GM18511 (cell line): ENCODE measurements at regions not wholly inside any gene's neighbourhood (a gene's known extent, or its start where the extent isn't known, plus 50 kb on each side); places are given as distances from the start of the nearest gene placed in this dataset.

Experiments
- ATAC-seq: cut with Tn5 transposase; IDR thresholded peaks from one replicate; pipeline ENCODE4 v1.9.1; 2021; ENCODE audit warnings: mild to moderate bottlenecking, moderate library complexity; ENCODE audit not compliant: unreplicated experiment

DNA sequence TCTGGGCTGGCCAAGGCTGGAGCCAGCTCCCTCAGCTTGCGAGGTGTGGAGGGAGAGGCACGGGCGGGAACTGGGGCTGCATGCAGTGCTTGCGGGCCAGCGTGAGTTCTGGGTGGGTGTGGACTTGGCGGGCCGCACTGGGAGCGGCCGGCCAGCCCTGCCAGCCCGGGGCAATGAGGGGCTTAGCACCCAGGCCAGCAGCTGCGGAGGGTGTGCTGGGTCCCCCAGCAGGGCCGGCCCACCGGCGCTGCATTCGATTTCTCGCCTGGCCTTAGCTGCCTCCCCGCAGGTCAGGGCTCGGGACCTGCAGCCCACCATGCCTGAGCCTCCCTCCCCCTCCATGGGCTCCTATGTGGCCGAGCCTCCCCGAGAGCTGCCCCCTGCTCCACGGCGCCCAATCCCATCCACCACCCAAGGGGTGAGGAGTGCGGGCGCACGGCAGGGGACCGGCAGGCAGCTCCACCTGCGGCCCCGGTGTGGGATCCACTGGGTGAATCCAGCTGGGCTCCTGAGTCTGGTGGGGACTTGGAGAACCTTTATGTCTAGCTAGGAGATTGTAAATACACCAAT lies 302.6 kb upstream of the ADAMTS16 start:
- ATAC-seq = no peak

DNA sequence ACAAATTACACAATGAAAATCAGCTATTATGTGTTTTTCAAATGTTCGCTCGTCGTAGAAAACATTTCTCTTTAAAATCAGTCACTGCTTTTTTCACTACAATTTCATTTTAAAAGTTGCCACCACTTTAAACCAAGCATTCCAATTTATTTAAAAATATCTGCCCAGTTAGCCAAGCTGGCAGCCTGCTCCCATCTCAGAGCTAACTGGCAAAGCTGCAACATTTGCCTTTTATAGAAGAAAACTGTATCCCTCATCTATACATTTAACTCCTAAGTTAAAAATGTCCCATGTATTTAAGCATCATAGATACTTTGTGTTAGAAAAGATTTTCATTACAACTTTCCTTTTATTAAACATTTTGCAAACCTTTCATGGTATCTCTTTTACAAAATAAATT lies 294.9 kb upstream of the ADAMTS16 start:
- no peak for ATAC-seq

DNA sequence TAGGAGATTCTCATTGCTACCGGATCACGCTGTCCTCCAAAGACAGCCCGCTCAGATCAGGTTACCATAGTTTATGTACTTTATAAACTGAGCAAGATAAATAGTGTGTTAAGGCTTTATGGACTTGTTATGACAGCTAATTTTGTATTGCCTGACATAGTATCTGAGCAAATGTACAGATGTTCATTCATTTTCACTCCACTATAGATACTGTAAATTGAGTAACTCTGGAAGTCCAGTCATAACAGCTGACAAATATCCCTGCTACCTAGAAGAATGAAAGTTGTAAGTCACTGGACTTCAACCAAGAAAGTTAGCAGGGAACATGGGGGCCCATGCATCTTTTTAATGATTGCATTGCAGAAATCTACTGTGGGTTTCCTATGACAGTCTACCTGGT lies 292.4 kb upstream of the ADAMTS16 start:
- ATAC-seq = no peak

DNA sequence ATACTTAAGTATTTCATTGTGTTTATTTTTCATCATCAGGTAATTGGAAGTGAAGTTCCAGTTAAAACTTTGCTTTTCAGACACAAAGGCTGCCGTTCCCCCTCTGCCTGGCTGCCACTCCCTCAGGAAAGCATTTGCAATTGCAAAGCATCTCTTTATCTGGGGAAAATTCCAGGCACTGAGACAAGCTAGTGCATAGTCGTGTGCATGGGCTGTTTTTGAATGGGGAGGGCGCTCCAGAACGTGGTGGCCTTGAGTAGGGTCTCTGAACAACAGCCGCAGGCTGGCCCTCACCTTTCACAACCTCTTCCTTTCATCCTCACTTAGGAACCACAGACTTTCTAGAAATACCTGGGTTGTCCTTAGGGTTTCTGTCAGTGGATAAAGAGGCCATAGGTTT lies 285.1 kb upstream of the ADAMTS16 start:
- no peak for ATAC-seq

DNA sequence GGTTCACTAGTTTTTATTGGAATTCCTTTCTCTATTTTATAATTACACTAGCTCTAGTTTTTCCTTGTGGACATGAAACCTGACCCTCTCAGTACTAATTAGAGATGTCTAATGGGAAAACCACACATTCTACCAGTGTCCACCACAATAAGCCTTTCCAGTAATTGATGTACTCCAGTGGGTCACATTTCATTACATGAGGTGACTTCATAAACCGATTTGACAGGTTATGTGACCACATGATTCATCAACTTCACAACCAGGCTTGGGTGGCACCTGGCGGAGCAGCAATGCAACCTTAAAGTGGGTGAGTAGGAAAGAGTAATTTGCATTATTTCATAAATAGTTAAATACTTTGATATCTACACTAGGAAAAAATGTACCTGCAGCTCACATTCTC lies 284.2 kb upstream of the ADAMTS16 start:
- no peak for ATAC-seq

DNA sequence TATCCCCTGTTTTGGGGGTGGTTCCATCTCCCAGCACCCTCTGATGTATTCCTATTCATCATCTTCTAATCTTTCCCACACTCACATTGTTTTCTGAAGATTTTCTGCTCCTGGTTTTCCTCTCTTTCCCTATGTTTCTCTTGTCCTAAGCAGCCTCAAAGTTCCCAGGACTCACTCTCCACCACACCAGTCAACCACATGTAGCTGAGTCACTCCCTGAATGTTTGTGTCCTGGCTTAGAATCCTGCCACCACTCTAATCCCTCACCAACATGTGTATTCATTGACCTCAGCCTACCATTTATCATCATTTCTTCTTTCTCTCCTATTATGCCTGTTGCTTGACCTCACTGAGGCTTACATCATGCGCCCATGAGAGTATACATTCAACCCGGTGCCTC lies 282.4 kb upstream of the ADAMTS16 start:
- no peak for ATAC-seq

DNA sequence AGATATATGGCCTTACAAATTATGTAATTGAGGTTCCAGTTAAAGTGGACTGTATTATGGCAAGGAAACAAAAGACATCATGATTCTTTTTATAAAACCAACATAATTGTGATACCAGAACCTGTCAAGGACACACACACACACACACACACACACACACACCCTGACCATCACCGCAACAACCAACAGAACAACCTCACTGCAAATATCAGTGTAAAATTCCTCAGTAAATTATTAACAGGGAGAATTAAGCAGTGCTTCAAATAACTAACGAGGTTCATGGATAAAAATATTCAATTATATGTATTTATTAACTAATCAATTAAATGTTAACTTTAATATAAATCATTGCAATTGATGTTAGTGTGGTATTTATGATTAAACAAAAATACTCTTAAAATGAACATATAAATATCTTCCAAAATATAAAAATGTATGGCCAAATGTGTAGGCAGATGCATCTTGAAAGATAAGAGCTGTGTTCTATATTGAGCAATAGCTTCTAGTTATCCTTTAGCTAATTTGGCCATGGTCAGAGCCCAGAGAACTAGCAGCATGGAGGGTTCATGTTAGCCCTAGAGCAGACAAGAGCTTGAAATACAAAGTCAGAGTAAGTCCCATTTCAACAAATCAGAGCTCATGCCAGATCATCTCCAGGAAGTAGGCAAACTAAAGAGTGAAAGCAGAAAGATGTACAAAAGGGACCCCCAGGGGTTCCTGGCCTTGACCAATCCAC lies 280.5 kb upstream of the ADAMTS16 start:
- no peak for ATAC-seq

DNA sequence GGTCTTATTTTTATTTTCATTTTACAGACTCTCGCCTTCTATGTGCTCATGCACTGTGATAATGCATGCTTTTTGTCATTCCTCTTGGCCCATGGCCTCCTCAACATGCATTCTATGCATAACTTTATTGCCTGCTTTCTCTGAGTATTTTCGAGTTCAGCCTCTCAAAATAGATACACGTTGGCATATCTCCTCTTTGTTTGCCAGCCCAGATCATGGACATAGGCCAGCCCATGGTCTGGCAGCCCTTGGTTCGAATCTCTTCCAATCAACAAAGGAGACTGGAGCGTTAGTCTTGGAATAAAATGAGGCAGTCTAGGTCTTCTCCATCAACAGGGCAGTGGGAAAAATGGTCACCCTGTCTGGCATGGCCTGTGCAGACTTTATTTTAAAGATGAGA lies 279.5 kb upstream of the ADAMTS16 start:
- ATAC-seq = no peak

DNA sequence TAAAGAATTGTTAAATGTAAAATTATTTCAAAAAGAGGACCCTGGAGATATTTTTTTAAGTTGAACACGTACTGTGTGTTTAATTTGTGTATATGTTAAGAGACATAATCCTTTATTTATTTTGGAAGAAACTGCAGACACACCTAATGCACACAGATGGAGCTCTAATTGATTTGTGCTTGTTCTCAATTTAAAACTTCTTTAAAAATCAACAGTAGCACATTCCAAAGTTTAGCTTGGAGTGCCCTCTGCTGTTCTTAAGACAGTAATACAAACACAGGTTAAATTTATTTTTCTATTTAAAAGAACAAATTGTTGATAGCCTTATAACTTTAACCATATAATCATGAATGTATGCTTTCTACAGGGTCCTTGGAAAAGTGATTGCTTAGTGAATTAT lies 277.6 kb upstream of the ADAMTS16 start:
- ATAC-seq = no peak

DNA sequence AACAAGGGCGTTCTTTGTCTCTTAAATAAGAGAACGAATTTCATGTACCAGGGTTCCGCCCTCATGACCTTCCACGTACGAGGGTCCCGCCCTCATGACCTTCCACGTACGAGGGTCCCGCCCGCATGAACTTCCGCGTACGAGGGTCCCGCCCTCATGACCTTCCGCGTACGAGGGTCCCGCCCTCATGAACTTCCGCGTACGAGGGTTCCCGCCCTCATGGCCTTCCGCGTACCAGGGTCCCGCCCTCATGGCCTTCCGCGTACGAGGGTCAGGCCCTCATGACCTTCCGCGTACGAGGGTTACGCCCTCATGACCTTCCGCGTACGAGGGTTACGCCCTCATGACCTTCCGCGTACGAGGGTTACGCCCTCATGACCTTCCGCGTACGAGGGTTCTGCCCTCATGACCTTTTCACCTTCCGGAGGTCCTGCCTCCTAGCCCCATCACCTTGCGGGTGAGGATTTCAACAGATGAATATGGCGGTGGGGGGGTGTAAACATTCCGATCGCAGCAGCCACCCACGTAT lies 273.9 kb upstream of the ADAMTS16 start:
- no peak for ATAC-seq

DNA sequence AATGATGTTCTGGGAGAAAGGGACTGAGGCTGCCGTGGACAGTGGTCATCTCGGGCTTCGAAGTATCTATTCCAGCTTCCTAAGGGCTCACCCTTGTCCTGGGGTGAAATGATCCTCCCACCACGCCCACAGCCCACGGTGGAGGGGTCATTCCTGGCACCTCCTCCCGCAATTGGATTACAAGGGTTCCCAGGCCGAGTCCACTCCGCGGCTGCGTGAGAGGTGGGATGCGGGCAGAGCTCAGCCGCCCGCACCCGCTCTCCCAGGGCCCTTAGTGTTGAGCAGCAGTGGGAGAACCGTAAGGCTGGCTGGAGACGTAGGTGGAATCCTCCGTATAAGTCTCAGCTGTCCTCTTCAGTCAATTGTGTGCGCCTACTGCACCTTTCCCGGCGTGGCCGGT lies 273.3 kb upstream of the ADAMTS16 start:
- no peak for ATAC-seq

DNA sequence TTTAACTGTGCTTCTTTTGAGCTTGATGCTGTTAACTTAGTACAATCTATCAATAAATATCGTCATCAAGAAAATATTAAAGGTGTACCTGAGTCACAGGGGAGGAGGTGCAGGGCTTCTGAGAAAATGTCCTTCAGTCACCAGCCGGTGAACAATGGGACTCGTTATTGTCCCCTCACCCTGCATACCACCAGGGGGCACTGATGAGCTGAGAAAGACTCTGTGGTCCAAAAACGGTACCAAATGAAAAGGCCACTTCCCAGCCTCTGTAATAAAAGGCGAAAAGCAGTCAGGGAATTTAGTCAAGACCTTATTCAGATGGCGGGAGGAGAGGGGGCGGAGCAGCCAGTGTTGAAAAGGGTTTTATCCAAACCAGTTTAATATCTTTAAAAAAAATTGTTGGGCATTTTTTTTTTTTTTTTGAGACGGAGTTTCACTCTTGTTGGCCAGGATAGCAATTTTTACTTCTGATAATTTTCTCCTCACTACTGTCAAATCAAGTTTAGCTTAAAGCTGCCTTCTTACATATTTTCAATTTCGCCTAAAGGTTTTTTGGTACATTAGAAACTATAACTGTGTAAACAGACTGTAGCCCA lies 271.9 kb upstream of the ADAMTS16 start:
- peak; percentile 80 for ATAC-seq

DNA sequence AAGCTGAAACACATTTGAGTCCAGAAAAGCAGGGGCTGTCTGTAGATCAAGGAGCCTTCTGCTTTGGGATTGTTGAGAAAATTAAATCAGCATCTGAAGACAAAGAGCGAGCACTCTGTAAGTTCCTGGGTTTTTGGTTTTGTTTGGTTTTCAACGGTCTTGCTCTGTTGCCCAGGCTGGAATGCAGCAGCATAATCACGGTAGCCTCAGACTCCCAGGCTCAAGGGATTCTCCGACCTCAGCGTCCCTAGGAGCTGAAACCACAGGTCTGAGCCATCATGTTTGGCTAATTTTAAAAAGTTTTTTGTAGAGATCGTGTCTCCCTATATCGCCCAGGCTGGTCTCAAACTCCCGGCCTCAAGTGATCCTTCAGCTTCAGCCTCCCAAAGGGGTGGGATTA lies 266.5 kb upstream of the ADAMTS16 start:
- ATAC-seq = no peak

DNA sequence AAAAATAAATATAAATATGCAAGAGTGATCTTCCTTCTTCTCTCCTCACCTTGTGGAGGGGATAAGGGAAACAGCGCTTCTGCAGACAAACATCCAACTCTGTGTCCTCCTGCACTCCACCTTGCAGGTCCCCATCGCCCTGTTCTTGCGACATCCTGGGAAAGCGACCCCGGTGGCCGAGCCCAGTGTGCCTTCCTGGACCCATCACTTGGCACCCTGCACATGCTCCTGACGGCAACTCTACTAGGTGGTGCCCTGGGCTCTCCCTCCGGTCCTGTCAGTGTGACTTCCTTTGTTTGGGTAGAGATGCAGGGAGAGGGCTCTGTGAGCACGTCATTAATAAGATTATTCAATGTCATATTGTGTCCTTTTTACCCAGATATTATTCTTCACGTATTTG lies 266.0 kb upstream of the ADAMTS16 start:
- ATAC-seq = no peak

DNA sequence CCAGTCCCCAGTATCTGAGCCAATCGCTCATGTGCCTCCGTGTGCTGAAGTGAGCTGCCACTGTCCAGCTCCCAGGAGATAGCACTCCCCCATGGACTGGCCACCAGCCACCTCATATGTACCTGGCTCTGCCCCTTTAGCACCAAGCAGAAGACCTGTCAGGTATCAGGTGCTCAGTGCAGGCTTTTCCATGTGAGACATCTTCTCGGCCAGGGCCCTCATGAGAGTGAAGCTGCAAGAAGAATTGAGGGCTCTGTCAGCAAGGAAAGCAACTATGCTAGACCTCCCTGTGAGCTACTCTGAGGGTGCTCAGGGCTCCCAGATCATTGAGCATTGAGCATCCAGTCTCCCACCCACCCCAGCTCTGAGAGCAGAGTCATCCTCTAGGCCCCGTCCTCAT lies 264.2 kb upstream of the ADAMTS16 start:
- no peak for ATAC-seq

DNA sequence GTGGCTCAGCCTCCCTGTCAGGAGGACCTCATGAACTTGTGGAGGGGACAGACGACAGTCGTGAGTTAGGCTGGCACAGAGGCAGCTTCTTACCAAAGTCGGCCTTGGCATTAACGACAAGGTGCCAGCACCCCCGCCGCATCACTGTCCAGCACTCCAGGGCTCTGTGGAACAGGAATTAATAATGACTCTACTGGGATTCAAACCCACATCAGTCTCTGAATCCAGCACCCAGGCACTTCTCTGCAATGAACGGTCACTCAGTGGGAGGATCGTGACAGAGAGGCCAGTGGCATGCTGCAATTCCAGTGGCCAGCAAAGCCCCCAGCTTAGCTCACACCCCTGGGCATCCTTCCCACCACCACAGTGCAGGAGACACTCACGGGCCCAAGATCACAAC lies 263.3 kb upstream of the ADAMTS16 start:
- no peak for ATAC-seq

DNA sequence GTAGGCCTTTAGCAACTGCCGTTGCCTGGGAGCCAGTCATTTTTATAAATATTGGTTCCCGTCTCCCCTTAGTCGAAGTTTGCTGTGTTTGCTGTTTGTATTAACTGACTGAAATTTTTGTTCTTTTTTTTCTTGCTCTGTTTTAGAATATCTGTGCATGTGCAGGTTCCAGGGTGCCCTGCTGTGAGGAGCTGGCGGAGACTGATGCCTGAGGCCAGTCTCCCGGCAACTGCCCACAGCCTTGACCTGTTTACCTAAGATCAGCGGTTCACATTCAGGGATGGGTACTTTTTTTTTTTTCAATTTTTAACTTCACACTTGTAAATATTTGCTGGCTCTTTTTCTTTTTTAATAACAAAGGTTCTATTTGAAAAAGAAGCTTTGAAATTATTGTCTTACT lies 262.6 kb upstream of the ADAMTS16 start:
- no peak for ATAC-seq

DNA sequence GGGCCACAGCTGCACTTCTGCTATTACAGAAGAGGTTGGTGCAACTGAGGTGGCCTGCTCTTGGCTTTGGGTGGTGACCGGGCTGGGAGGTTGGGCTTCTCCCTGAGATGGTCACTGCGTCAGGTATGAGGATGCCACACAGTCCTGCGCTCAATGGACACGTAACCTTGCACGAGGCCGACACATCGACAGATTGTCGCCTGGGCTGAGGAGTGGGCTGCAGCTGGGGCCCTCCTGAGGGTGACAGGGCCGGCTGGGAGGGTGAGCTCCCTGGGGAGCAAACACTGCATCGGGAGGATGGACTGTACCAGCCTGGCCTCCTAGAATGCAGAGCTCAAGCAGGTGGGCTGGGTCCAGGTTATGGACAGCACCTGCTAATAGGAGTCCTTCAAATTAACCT lies 261.1 kb upstream of the ADAMTS16 start:
- ATAC-seq = no peak

DNA sequence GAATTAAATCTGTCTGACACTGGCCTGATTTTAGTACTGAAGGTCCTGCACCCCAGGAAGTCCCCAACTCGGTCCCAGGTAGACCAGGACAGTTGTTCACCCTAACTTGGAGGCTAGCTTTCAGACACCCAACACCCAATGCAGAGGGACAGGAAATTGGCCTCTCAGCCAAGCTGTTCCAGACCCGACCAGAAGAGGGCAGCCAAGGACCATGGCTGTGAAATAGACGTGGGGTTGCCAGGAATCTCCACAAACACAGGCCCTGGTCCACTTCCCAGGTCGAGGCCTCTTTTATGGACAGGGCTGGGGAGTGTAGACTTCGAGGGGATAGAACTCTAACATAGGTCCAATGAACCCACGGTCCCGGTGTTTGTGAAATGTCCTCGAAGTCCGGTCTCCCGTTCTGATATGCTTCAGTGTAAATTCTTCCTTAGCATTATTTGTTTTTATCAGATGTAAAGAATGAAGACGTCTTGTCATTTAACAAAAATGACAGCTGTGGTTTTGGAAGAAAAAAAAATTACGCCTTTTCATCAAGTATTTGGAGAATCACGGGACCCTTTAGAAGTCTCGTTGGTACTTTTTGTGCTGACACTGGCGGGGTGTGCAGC lies 260.3 kb upstream of the ADAMTS16 start:
- peak; percentile 90 for ATAC-seq

DNA sequence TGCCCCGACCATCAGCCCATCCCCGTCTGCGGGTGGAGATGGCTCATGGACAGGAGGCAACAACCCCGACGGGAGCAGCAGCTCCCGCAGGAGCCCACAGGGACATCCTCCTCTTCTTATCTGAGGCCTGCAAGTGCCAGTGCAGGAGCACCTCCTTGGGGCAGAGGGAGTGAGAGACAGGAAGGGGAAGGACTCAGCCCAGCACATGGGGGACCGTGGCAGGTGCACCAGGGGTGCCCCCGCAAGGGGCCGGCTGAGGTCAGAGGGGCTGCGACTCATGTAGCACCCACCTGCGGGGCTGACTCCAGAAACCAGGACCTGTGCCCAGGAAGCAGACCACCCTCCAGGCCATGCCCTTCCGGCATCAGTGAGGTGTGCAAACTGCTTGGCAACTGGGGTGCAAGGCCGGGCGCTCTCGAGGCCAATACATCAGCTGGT lies 259.8 kb upstream of the ADAMTS16 start:
- no peak for ATAC-seq

DNA sequence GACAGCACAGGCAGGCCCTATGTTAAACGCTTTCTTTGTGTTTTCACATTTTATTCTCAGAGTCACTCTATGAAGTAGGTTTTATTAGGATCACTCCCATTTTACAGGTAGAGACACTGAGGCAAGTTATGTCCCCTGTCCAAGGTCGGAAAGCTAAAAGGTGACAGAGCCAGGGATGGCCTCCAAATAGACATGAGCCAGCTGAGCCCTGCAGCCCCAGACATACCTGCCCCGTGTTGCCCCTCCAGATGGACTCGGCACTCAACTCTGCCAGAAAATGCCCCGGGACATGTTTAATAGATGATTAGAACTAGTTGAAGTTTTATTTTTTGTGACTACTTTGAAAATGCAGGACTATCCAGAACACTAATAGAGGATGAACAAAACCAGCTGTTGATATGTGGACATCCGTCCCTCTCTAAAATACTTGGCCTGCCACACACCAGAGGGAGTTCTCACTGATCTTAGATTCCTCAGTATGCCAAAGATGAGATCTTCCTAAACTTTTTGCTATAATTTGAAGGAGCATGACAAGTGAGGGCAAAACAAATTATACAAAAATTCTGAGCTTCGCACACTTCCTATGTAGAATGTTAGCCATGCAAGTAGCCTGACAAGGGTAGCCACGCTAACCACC lies 258.6 kb upstream of the ADAMTS16 start:
- ATAC-seq = no peak
